HEK293 (cell line): ENCODE measurements at regions not wholly inside any gene's neighbourhood (a gene's known extent, or its start where the extent isn't known, plus 50 kb on each side); places are given as distances from the start of the nearest gene placed in this dataset.

Experiments used
- CTCF ChIA-PET: fragments of 350-600 bp; formaldehyde crosslinking; extraction: SDS; loops from one replicate; lab custom pipeline; 2021; ENCODE audit warnings: antibody characterized with exemption; lab: Yijun Ruan, JAX
- POLR2A ChIA-PET: fragments of 300-600 bp; formaldehyde crosslinking; extraction: SDS; loops from one replicate; lab custom pipeline; 2020; ENCODE audit warnings: antibody characterized with exemption, inconsistent platforms; lab: Yijun Ruan, JAX
- H3K27ac ChIP-seq: fragments of 200-500 bp; sonication (Bioruptor generic); 2 replicates; pipeline ENCODE4 v1.5.1; 2014; ENCODE audit warnings: low read depth, low read length, control low read depth, inconsistent platforms; ENCODE audit errors: extremely low read depth
- H3K36me3 ChIP-seq, 2 experiments: fragments of 200-500 bp in 1 of 2; sonication (Bioruptor generic) in 1 of 2; 1 replicate in 1 of 2; 2 replicates in 1 of 2; pipeline ENCODE4 v1.5.1; 2014 to 2017; ENCODE audit warnings: inconsistent platforms in 2 of 2, low read length in 2 of 2; ENCODE audit not compliant: control insufficient read depth in 2 of 2, insufficient read depth in 1 of 2
- H3K4me1 ChIP-seq: fragments of 200-500 bp; sonication (Bioruptor generic); 2 replicates; pipeline ENCODE4 v1.5.1; 2014; ENCODE audit warnings: mild to moderate bottlenecking, low read length, inconsistent platforms; ENCODE audit not compliant: control insufficient read depth, insufficient read depth
- H3K4me3 ChIP-seq: 2 replicates; pipeline ENCODE4 v1.5.1; 2011; ENCODE audit warnings: low read depth, mild to moderate bottlenecking, control low read depth, low read length, moderate library complexity
- H3K9me3 ChIP-seq: fragments of 200-500 bp; sonication (Bioruptor generic); 2 replicates; pipeline ENCODE4 v1.5.1; 2014; ENCODE audit warnings: low read depth, low read length, inconsistent platforms; ENCODE audit not compliant: control insufficient read depth, insufficient read depth
- EGR2 ChIP-seq: fragments of 450-650 bp; formaldehyde crosslinking; IDR thresholded peaks from 2 replicates; pipeline ENCODE4 v1.5.1; 2016; ENCODE audit warnings: low read depth, missing biosample characterization, missing genetic modification characterization
- KLF7 ChIP-seq: fragments of 450-650 bp; formaldehyde crosslinking; IDR thresholded peaks from 2 replicates; pipeline ENCODE4 v1.5.1; 2016; ENCODE audit warnings: missing biosample characterization, missing genetic modification characterization, borderline replicate concordance
- PBX3 ChIP-seq: sonication (generic); formaldehyde crosslinking; IDR thresholded peaks from 2 replicates; pipeline ENCODE4 v1.8.1; 2022; ENCODE audit warnings: mild to moderate bottlenecking, moderate library complexity, missing genetic modification reagents
- SETDB1 ChIP-seq: IDR thresholded peaks from one replicate; pipeline ENCODE4 v1.6.1; 2017; ENCODE audit warnings: mild to moderate bottlenecking, low read length, moderate library complexity, mixed read lengths; ENCODE audit not compliant: insufficient read length
- TSHZ1 ChIP-seq: fragments of 450-650 bp; formaldehyde crosslinking; IDR thresholded peaks from 2 replicates; pipeline ENCODE4 v1.5.1; 2016; ENCODE audit warnings: missing biosample characterization, missing genetic modification characterization, borderline replicate concordance
- ZFP69B ChIP-seq: fragments of 450-650 bp; formaldehyde crosslinking; IDR thresholded peaks from 2 replicates; pipeline ENCODE4 v1.5.1; 2016; ENCODE audit warnings: missing biosample characterization, missing genetic modification characterization
- ZNF280D ChIP-seq: fragments of 450-650 bp; formaldehyde crosslinking; IDR thresholded peaks from 2 replicates; pipeline ENCODE4 v1.5.1; 2016; ENCODE audit warnings: missing biosample characterization, missing genetic modification characterization
- ZNF302 ChIP-seq: fragments of 450-650 bp; formaldehyde crosslinking; IDR thresholded peaks from 2 replicates; pipeline ENCODE4 v1.5.1; 2016; ENCODE audit warnings: missing biosample characterization, missing genetic modification characterization, low read depth
- ZNF335 ChIP-seq: fragments of 450-650 bp; formaldehyde crosslinking; conservative IDR thresholded peaks from 2 replicates; pipeline ENCODE4 v1.5.1; 2016; ENCODE audit warnings: missing biosample characterization, missing genetic modification characterization
- ZNF354C ChIP-seq: fragments of 450-650 bp; formaldehyde crosslinking; IDR thresholded peaks from 2 replicates; pipeline ENCODE4 v1.5.1; 2016; ENCODE audit warnings: missing biosample characterization, missing genetic modification characterization, low read depth, borderline replicate concordance
- ZNF518A ChIP-seq: fragments of 450-650 bp; formaldehyde crosslinking; conservative IDR thresholded peaks from 2 replicates; pipeline ENCODE4 v1.5.1; 2016; ENCODE audit warnings: low read depth, missing biosample characterization, missing genetic modification characterization
- ZNF521 ChIP-seq: fragments of 450-650 bp; formaldehyde crosslinking; IDR thresholded peaks from 2 replicates; pipeline ENCODE4 v1.5.1; 2017; ENCODE audit warnings: missing biosample characterization, mild to moderate bottlenecking, missing genetic modification characterization
- ZNF645 ChIP-seq: fragments of 450-650 bp; formaldehyde crosslinking; IDR thresholded peaks from 2 replicates; pipeline ENCODE4; 2016; ENCODE audit warnings: missing biosample characterization, missing genetic modification characterization

- POLR2A ChIA-PET: no interaction called here
- no peak overlapping the region for H3K27ac ChIP-seq
- H3K9me3 ChIP-seq: no peaks in the 10 kb centered on the region
- TF ChIP-seq ZNF521 (no peak), PBX3 (no peak), KLF7 (tag by site-specific recombination) (no peak), EGR2 (tag by site-specific recombination) (no peak), ZNF354C (tag by site-specific recombination) (no peak), ZFP69B (tag by site-specific recombination) (no peak), TSHZ1 (no peak), ZNF335 (tag by site-specific recombination) (no peak), ZNF302 (tag by site-specific recombination) (no peak)
- TF ChIP-seq, all 188 proteins: peak for 0
- Histone ChIP-seq H3K36me3 (no peaks in the 10 kb centered on the region), H3K4me1 (no peaks in the 10 kb centered on the region), H3K4me3 (no peak overlapping the region)
- CTCF ChIA-PET: interaction anchor here (1.0 kb wide), 1 partner anchor 405 kb away, joined by 3 read pairs; no protein-coding TSS in a partner anchor
Measured at GRCh38 chr17:83186751-83187421, 107.5 kb downstream of the METRNL start.

- Histone ChIP-seq H3K9me3 (no peaks in the 10 kb centered on the region), H3K27ac (no peak overlapping the region), H3K4me3 (no peak overlapping the region), H3K4me1 (no peaks in the 10 kb centered on the region), H3K36me3 (no peaks in the 10 kb centered on the region)
- POLR2A ChIA-PET: no interaction called here
- TF ChIP-seq ZNF280D (tag by site-specific recombination): peak; percentile 68; the same call in 1 of the 2 replicates
- no peak for TF ChIP-seq ZNF645 (tag by site-specific recombination)
- TF ChIP-seq ZNF518A (tag by site-specific recombination): no peak
- TF ChIP-seq SETDB1: peak; percentile 58
- CTCF ChIA-PET: interaction anchor here (1.0 kb wide), 1 partner anchor 406 kb away, joined by 3 read pairs; no protein-coding TSS in a partner anchor
Measured at GRCh38 chr17:83187782-83188311, 108.4 kb downstream of the METRNL start.
